Inflammatory macrophage treated with lipopolysaccharide for 4 hours (primary cell): ENCODE measurements at regions not wholly inside any gene's neighbourhood (a gene's known extent, or its start where the extent isn't known, plus 50 kb on each side); places are given as distances from the start of the nearest gene placed in this dataset.
"Not testable (repeated sequence)": the region's sequence is repeated elsewhere in the genome, so short reads cannot be mapped to it uniquely, and the experiment has no call there.

Experiments used
- DNase-seq: peaks from one replicate; pipeline ENCODE4 v3.0.0-alpha.2; 2020

GRCh38 chr9:87423885-87424284, 73.8 kb upstream of the DAPK1 start:
- DNase-seq = not testable (repeated sequence)

GRCh38 chr9:87425202-87425601, 72.5 kb upstream of the DAPK1 start:
- peak; percentile 92 for DNase-seq

- DNase-seq = no peak
Measured at GRCh38 chr9:87427851-87428506, 69.7 kb upstream of the DAPK1 start.

GRCh38 chr9:87428659-87429058, 69.0 kb upstream of the DAPK1 start:
- DNase-seq = no peak

- no peak for DNase-seq
Measured at GRCh38 chr9:87431837-87432236, 65.8 kb upstream of the DAPK1 start.

GRCh38 chr9:87433853-87434252, 63.8 kb upstream of the DAPK1 start:
- DNase-seq = no peak

- DNase-seq = no peak
Measured at GRCh38 chr9:87434366-87434765, 63.3 kb upstream of the DAPK1 start.

GRCh38 chr9:87435189-87435880, 62.3 kb upstream of the DAPK1 start:
- DNase-seq = no peak

- DNase-seq = no peak
Measured at GRCh38 chr9:87436716-87437115, 61.0 kb upstream of the DAPK1 start.

- DNase-seq = no peak
Measured at GRCh38 chr9:87437966-87438365, 59.7 kb upstream of the DAPK1 start.

GRCh38 chr9:87441251-87441650, 56.4 kb upstream of the DAPK1 start:
- DNase-seq = no peak

- DNase-seq = no peak
Measured at GRCh38 chr9:87442451-87442850, 55.2 kb upstream of the DAPK1 start.

GRCh38 chr9:87443006-87443405, 54.7 kb upstream of the DAPK1 start:
- DNase-seq = no peak

GRCh38 chr9:87443461-87443860, 54.2 kb upstream of the DAPK1 start:
- no peak for DNase-seq

GRCh38 chr9:87445646-87446045, 52.0 kb upstream of the DAPK1 start:
- peak; percentile 67 for DNase-seq

- no peak for DNase-seq
Measured at GRCh38 chr9:87446527-87446926, 51.1 kb upstream of the DAPK1 start.

- no peak for DNase-seq
Measured at GRCh38 chr9:87447547-87448432, 49.9 kb upstream of the DAPK1 start.
